Activated naive CD4-positive, alpha-beta T cell treated with anti-CD3 and anti-CD28 coated beads, Interleukin-2, amount 50 U/mL, for 24 hours (primary cell): ENCODE measurements at regions not wholly inside any gene's neighbourhood (a gene's known extent, or its start where the extent isn't known, plus 50 kb on each side); places are given as distances from the start of the nearest gene placed in this dataset.
"Not testable (repeated sequence)": the region's sequence is repeated elsewhere in the genome, so short reads cannot be mapped to it uniquely, and the experiment has no call there.

Experiments used
- H3K27ac Mint-ChIP-seq: one replicate; pipeline ENCODE4 v1.8.0; 2021; ENCODE audit warnings: mild to moderate bottlenecking, mixed read lengths
- H3K27me3 Mint-ChIP-seq: one replicate; pipeline ENCODE4 v1.8.0; 2021; ENCODE audit warnings: mixed read lengths
- H3K36me3 Mint-ChIP-seq: one replicate; pipeline ENCODE4 v1.8.0; 2021; ENCODE audit warnings: mixed read lengths
- H3K4me1 Mint-ChIP-seq: one replicate; pipeline ENCODE4 v1.8.0; 2021; ENCODE audit warnings: mixed read lengths
- H3K4me3 Mint-ChIP-seq: one replicate; pipeline ENCODE4 v1.8.0; 2021; ENCODE audit warnings: mild to moderate bottlenecking, mixed read lengths
- H3K9me3 Mint-ChIP-seq: one replicate; pipeline ENCODE4 v1.8.0; 2021; ENCODE audit warnings: mixed read lengths

DNA sequence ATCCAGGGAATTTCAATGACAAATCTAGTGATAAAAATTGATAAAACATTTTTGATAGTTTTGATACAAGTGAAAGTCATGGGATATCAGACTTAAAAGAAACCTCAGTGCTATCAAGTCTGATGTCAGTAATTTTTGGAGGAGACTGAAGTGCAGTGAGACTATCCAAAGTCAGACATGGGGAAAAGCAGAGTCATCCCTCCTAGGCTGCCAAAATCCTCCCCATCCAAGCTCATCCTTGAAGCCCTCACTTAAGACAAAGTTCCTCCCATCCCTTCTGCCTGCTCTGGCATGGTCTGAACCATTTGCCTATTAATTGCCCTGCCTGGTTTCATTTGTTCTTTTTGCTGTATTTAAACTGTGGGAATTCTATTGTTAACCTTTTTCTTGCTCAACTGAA lies 456.9 kb upstream of the UBE2E2 start:
- Mint-ChIP-seq H3K4me3 (no peak overlapping the region), H3K27ac (no peak overlapping the region), H3K27me3 (no peaks in the 10 kb centered on the region), H3K4me1 (no peaks in the 10 kb centered on the region), H3K36me3 (no peaks in the 10 kb centered on the region), H3K9me3 (no peaks in the 10 kb centered on the region)

DNA sequence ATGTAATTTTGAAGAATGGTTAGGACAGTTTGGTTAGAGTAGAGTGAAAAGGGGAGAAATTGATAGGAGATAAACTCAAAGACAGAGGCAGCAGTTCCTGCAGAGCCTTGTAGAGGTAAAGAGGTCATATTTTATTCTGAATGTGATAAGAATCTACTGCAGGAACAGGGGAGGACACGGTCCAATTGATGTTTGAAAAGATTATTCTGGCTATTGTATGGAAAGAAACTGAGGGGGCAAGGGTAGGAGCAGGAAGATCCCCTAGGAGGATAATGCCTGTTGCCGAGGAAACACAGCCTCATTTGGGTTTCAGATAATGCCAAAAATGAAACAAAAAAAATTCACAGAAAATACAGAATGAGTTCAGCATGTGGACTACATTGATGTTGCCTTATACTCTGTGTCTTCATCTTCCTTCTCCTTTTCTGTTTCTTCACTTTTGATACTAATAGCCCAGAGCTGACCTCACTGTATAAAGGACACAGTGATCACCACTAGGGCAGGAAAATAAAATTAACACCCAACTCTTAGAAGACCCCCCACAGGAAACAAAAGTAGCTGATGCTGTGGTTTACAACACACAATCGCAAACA lies 454.6 kb upstream of the UBE2E2 start:
- Mint-ChIP-seq H3K36me3 (no peaks in the 10 kb centered on the region), H3K27me3 (peaks cover 1% of the 10 kb centered on the region), H3K9me3 (no peaks in the 10 kb centered on the region), H3K4me3 (no peak overlapping the region), H3K4me1 (no peaks in the 10 kb centered on the region), H3K27ac (no peak overlapping the region)

GRCh38 chr3:22759636-22760310 lies 443.4 kb upstream of the UBE2E2 start:
- H3K27ac Mint-ChIP-seq, result no peak overlapping the region
- H3K4me3 Mint-ChIP-seq, result no peak overlapping the region
- H3K36me3 Mint-ChIP-seq, result no peaks in the 10 kb centered on the region
- H3K27me3 Mint-ChIP-seq, result no peaks in the 10 kb centered on the region
- H3K9me3 Mint-ChIP-seq, result peaks cover 6% of the 10 kb centered on the region
- no peaks in the 10 kb centered on the region for H3K4me1 Mint-ChIP-seq

GRCh38 chr3:22765679-22766078 lies 437.4 kb upstream of the UBE2E2 start:
- Mint-ChIP-seq H3K27me3 (no peaks in the 10 kb centered on the region), H3K4me1 (no peaks in the 10 kb centered on the region), H3K27ac (no peak overlapping the region), H3K9me3 (peaks cover 12% of the 10 kb centered on the region), H3K4me3 (no peak overlapping the region), H3K36me3 (no peaks in the 10 kb centered on the region)

DNA sequence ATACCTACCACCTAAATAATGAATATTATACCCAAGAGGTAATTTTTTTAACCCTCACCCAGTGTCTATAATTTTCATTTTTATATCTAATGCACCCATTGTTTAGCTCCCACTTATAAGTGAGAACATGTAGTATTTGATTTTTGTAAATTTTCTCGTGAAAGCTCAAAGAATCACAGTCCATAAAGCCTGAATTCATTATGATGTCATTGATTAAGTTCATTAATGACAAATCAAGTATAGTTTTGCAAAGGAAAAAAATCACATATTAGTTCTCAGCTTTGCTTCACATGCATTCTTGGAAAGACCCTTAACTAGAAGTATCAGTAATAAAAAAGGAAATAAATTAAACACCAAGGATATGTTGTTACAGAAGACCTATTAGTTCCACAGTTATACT lies 425.3 kb upstream of the UBE2E2 start:
- H3K4me3 Mint-ChIP-seq, result no peak overlapping the region
- no peaks in the 10 kb centered on the region for H3K4me1 Mint-ChIP-seq
- H3K36me3 Mint-ChIP-seq, result no peaks in the 10 kb centered on the region
- no peaks in the 10 kb centered on the region for H3K27me3 Mint-ChIP-seq
- no peak overlapping the region for H3K27ac Mint-ChIP-seq
- H3K9me3 Mint-ChIP-seq, result peaks cover 2% of the 10 kb centered on the region

DNA sequence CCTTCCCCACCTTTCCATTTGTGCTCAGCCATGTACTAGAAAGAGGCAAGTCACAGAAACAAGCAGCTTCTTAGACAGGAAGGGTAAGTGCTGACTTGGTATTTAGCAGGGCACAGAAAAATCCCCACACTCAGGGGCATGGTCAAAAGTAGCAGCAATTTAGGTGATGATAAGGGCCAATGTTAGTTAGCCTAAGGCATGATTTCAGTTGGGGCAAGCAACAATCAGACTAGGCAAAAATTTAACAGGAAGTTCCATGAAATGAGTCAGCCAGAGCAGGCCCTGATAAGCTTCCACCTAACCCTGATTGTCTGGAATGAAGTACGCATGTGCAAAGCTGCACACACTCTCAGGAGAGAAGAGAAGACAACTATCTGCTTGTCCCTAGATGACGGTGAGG lies 423.4 kb upstream of the UBE2E2 start:
- no peak overlapping the region for H3K27ac Mint-ChIP-seq
- no peak overlapping the region for H3K4me3 Mint-ChIP-seq
- peaks cover 3% of the 10 kb centered on the region for H3K36me3 Mint-ChIP-seq
- no peaks in the 10 kb centered on the region for H3K4me1 Mint-ChIP-seq
- H3K9me3 Mint-ChIP-seq, result peaks cover 13% of the 10 kb centered on the region
- no peaks in the 10 kb centered on the region for H3K27me3 Mint-ChIP-seq

DNA sequence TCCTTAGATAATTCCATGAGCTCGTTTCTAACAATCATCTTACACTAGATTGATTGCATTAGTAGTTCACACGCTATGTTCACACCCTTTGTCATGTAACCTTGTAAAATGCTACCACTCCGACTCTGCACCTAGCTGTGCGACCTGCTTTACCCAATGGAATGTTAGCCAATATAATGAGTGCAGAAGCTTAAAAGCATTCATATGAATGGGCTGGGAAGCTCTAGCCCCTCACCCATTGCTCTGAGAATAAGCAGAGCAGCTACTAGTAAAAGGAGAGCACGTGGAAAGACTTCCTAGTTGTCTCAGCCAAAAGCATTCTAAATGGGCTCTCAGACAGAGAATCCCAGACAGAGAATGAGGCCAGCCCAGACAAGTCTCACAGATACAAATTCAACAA lies 410.6 kb upstream of the UBE2E2 start:
- Mint-ChIP-seq H3K4me1 (no peaks in the 10 kb centered on the region), H3K36me3 (no peaks in the 10 kb centered on the region), H3K27me3 (no peaks in the 10 kb centered on the region), H3K9me3 (peaks cover 11% of the 10 kb centered on the region), H3K4me3 (no peak overlapping the region), H3K27ac (no peak overlapping the region)

DNA sequence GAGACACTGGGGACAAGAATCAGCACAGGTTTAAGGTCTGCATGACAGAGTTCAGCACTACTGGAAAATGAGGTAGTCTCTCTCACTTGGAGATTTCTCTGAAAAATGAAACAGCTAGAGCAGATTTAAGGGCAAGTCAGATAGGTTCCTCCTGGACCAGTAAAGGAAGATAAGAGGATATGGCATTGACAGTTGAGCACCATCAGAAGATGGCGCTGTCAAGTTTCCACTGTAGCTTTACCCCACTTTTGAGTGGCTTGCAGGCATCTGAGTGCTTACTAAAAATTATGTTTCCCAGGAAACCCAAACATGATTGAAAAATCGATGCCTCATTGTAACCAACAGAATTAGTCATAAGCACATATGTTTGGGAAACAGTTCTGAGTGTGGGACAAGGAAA lies 407.2 kb upstream of the UBE2E2 start:
- H3K4me3 Mint-ChIP-seq, result no peak overlapping the region
- no peaks in the 10 kb centered on the region for H3K27me3 Mint-ChIP-seq
- H3K36me3 Mint-ChIP-seq, result no peaks in the 10 kb centered on the region
- no peak overlapping the region for H3K27ac Mint-ChIP-seq
- no peaks in the 10 kb centered on the region for H3K9me3 Mint-ChIP-seq
- no peaks in the 10 kb centered on the region for H3K4me1 Mint-ChIP-seq

DNA sequence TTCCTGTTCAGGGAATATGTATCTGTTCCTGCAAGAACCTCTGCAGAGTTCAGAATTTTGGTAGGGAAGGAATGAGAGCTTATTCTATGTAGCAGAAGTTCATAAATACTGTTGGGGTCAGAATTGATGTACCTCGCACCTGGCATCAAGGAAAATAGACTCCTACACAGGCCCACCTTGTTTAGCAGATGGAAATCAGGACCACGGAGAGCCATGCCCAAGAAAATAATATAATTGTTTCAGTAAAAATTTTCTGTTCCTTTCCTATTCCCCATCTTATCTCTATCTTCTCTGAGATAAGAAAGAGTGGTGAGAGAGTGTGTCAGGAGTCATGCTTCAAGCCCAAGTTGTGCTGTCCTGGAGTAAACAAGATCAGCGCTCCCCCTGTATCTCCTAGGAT lies 404.7 kb upstream of the UBE2E2 start:
- H3K27ac Mint-ChIP-seq, result no peak overlapping the region
- H3K4me1 Mint-ChIP-seq, result no peaks in the 10 kb centered on the region
- no peaks in the 10 kb centered on the region for H3K27me3 Mint-ChIP-seq
- no peaks in the 10 kb centered on the region for H3K36me3 Mint-ChIP-seq
- H3K9me3 Mint-ChIP-seq, result no peaks in the 10 kb centered on the region
- H3K4me3 Mint-ChIP-seq, result no peak overlapping the region

- Mint-ChIP-seq H3K27ac (no peak overlapping the region), H3K27me3 (peaks cover 1% of the 10 kb centered on the region), H3K4me1 (no peaks in the 10 kb centered on the region), H3K4me3 (no peak overlapping the region), H3K9me3 (no peaks in the 10 kb centered on the region), H3K36me3 (no peaks in the 10 kb centered on the region)
Measured at GRCh38 chr3:22819209-22819608, 383.9 kb upstream of the UBE2E2 start.

- no peaks in the 10 kb centered on the region for H3K4me1 Mint-ChIP-seq
- no peak overlapping the region for H3K27ac Mint-ChIP-seq
- no peak overlapping the region for H3K4me3 Mint-ChIP-seq
- H3K36me3 Mint-ChIP-seq, result no peaks in the 10 kb centered on the region
- no peaks in the 10 kb centered on the region for H3K27me3 Mint-ChIP-seq
- no peaks in the 10 kb centered on the region for H3K9me3 Mint-ChIP-seq
Measured at GRCh38 chr3:22835041-22835440, 368.1 kb upstream of the UBE2E2 start.

DNA sequence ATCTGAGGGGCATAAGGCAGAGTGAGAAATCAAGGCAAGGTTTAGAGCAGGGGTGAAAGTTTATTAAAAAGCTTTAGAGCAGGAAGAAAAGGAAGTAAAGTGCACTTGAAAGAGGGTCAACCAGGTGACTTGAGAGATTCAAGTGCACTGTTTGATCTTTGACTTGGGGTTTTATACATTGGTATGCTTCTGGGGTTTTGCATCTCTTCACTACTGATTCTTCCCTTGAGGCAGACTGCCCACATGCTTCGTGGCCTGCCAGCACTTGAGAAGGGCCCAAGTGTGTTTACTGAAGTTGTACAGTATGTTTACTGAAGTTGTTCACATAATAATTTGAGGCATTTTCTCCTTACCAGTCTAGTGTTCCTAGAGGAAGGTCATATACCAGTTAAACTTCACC lies 367.0 kb upstream of the UBE2E2 start:
- H3K4me1 Mint-ChIP-seq, result no peaks in the 10 kb centered on the region
- H3K36me3 Mint-ChIP-seq, result no peaks in the 10 kb centered on the region
- no peak overlapping the region for H3K27ac Mint-ChIP-seq
- H3K9me3 Mint-ChIP-seq, result peaks cover 5% of the 10 kb centered on the region
- no peak overlapping the region for H3K4me3 Mint-ChIP-seq
- no peaks in the 10 kb centered on the region for H3K27me3 Mint-ChIP-seq

DNA sequence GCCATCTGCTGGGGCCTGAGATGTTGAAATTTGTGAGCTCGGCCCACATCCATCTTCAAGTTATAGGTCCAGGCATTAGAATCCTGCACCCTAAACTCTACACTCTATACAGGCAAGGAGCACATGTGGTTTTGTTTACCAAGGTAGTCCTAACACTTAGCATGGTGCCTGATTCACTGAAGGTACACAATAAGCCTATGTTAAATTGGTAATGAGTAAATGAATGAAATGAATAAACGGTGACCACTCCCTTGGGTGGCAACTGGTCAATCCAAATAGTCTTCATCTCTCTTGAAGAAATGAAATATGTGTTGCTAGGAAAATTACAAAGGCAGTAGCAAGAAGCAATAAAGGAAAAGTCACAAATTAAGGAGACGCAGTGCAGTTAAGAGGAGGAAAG lies 359.3 kb upstream of the UBE2E2 start:
- H3K4me3 Mint-ChIP-seq, result no peak overlapping the region
- no peaks in the 10 kb centered on the region for H3K36me3 Mint-ChIP-seq
- H3K27me3 Mint-ChIP-seq, result no peaks in the 10 kb centered on the region
- peaks cover 6% of the 10 kb centered on the region for H3K9me3 Mint-ChIP-seq
- H3K27ac Mint-ChIP-seq, result no peak overlapping the region
- no peaks in the 10 kb centered on the region for H3K4me1 Mint-ChIP-seq

- no peak overlapping the region for H3K4me3 Mint-ChIP-seq
- H3K27ac Mint-ChIP-seq, result no peak overlapping the region
- H3K9me3 Mint-ChIP-seq, result no peaks in the 10 kb centered on the region
- no peaks in the 10 kb centered on the region for H3K4me1 Mint-ChIP-seq
- H3K36me3 Mint-ChIP-seq, result no peaks in the 10 kb centered on the region
- H3K27me3 Mint-ChIP-seq, result no peaks in the 10 kb centered on the region
Measured at GRCh38 chr3:22846566-22846965, 356.6 kb upstream of the UBE2E2 start.

- not testable (repeated sequence) for H3K27me3 Mint-ChIP-seq, H3K9me3 Mint-ChIP-seq, H3K36me3 Mint-ChIP-seq, H3K27ac Mint-ChIP-seq, H3K4me3 Mint-ChIP-seq, H3K4me1 Mint-ChIP-seq
Measured at GRCh38 chr3:22849583-22849982, 353.5 kb upstream of the UBE2E2 start.

DNA sequence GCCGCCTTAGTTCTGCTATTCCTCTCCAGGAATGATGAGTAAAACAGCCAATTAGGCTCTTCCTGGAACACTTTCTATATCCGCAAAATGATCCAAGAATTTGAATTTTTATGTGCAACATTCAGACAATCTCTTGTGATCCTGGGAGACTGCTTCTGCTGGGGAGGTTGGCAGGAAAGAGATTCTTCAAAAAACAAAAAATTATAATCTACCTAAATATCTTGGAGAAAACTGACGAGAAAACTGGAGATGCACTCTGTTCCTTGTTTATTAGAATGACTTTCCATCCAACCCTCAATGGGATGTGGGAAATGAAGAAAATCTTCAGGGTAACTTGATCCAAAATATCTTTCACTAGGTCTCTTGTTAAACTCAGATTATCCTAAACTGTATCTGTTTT lies 346.3 kb upstream of the UBE2E2 start:
- Mint-ChIP-seq H3K9me3 (no peaks in the 10 kb centered on the region), H3K27me3 (no peaks in the 10 kb centered on the region), H3K36me3 (no peaks in the 10 kb centered on the region), H3K4me1 (no peaks in the 10 kb centered on the region), H3K4me3 (no peak overlapping the region), H3K27ac (no peak overlapping the region)

- no peak overlapping the region for H3K27ac Mint-ChIP-seq
- no peaks in the 10 kb centered on the region for H3K36me3 Mint-ChIP-seq
- H3K9me3 Mint-ChIP-seq, result no peaks in the 10 kb centered on the region
- H3K4me3 Mint-ChIP-seq, result no peak overlapping the region
- no peaks in the 10 kb centered on the region for H3K27me3 Mint-ChIP-seq
- H3K4me1 Mint-ChIP-seq, result no peaks in the 10 kb centered on the region
Measured at GRCh38 chr3:22858486-22858885, 344.6 kb upstream of the UBE2E2 start.
